Vagina (tissue), 2 donors: ENCODE measurements at regions not wholly inside any gene's neighbourhood (a gene's known extent, or its start where the extent isn't known, plus 50 kb on each side); places are given as distances from the start of the nearest gene placed in this dataset.

Experiments
- POLR2A ChIP-seq, 2 donors: fragments of 450-650 bp; IDR thresholded peaks; one replicate each; pipeline ENCODE4 v1.6.1; 2017; ENCODE audit warnings: antibody characterized with exemption in 2 of 2, mild to moderate bottlenecking in 2 of 2, moderate library complexity in 2 of 2
- TF ChIP-seq, protein P1 (sequence below), 3 experiments: fragments of 450-650 bp in 2 of 3; fragments of 200-600 bp in 1 of 3; sonication (generic) in 1 of 3; IDR thresholded peaks; one replicate each; pipeline ENCODE4 v1.5.1; 2017 to 2019; ENCODE audit warnings: antibody characterized with exemption in 3 of 3, mild to moderate bottlenecking in 2 of 3, moderate library complexity in 2 of 3

GRCh38 chr3:5276934-5277333 lies 89.4 kb downstream of the EDEM1 start:
- TF ChIP-seq, protein P1, sequence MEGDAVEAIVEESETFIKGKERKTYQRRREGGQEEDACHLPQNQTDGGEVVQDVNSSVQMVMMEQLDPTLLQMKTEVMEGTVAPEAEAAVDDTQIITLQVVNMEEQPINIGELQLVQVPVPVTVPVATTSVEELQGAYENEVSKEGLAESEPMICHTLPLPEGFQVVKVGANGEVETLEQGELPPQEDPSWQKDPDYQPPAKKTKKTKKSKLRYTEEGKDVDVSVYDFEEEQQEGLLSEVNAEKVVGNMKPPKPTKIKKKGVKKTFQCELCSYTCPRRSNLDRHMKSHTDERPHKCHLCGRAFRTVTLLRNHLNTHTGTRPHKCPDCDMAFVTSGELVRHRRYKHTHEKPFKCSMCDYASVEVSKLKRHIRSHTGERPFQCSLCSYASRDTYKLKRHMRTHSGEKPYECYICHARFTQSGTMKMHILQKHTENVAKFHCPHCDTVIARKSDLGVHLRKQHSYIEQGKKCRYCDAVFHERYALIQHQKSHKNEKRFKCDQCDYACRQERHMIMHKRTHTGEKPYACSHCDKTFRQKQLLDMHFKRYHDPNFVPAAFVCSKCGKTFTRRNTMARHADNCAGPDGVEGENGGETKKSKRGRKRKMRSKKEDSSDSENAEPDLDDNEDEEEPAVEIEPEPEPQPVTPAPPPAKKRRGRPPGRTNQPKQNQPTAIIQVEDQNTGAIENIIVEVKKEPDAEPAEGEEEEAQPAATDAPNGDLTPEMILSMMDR (IDR thresholded peaks at IDR 0.05), result no peak
- TF ChIP-seq POLR2A (IDR thresholded peaks at IDR 0.05), result no peak
